IPS DF 6.9 (cell line): ENCODE measurements at regions not wholly inside any gene's neighbourhood (a gene's known extent, or its start where the extent isn't known, plus 50 kb on each side); places are given as distances from the start of the nearest gene placed in this dataset.

Experiments
- DNase-seq: peaks from one replicate; pipeline ENCODE4 v3.0.0-alpha.2; 2013; ENCODE audit warnings: low read depth, low spot score
- H3K27ac ChIP-seq: one replicate; pipeline ENCODE4 v1.5.1; 2013; ENCODE audit warnings: low read length, control low read depth
- H3K27me3 ChIP-seq: 2 replicates; pipeline ENCODE4 v1.6.1; 2013; ENCODE audit warnings: mild to moderate bottlenecking, low read length; ENCODE audit not compliant: control insufficient read depth, insufficient read depth
- H3K36me3 ChIP-seq: 2 replicates; pipeline ENCODE4 v1.6.1; 2013; ENCODE audit warnings: low read length; ENCODE audit not compliant: control insufficient read depth, insufficient read depth
- H3K4me1 ChIP-seq: 2 replicates; pipeline ENCODE4 v1.6.1; 2013; ENCODE audit warnings: low read length; ENCODE audit not compliant: control insufficient read depth, insufficient read depth
- H3K4me3 ChIP-seq: 2 replicates; pipeline ENCODE4 v1.5.1; 2013; ENCODE audit warnings: mild to moderate bottlenecking, low read length
- H3K9me3 ChIP-seq: 2 replicates; pipeline ENCODE4 v1.6.1; 2013; ENCODE audit warnings: low read length, inconsistent platforms; ENCODE audit not compliant: control insufficient read depth, insufficient read depth
- WGBS: extraction: QIAGEN DNeasy Blood & Tissue Kit; methylation state at CpG from one replicate; pipeline ENCODE4 v1.1.7; 2013; ENCODE audit warnings: mixed read lengths, missing lambda C conversion rate; ENCODE audit not compliant: insufficient read length, insufficient coverage; 5-methylcytosine and 5-hydroxymethylcytosine counted together

GRCh38 chr13:90803210-90803609, 544.3 kb upstream of the MIR17HG start:
- Histone ChIP-seq H3K36me3 (no peaks in the 10 kb centered on the region), H3K9me3 (no peaks in the 10 kb centered on the region), H3K4me1 (no peaks in the 10 kb centered on the region), H3K27ac (no peak overlapping the region), H3K27me3 (no peaks in the 10 kb centered on the region), H3K4me3 (no peak overlapping the region)
- WGBS = no CpG with 5 or more reads among the region's 2 CpGs
- no peak for DNase-seq

- DNase-seq = no peak
- no peak overlapping the region for H3K4me3 ChIP-seq
- H3K9me3 ChIP-seq = no peaks in the 10 kb centered on the region
- no peak overlapping the region for H3K27ac ChIP-seq
- WGBS = no CpG with 5 or more reads among the region's 1 CpG
- H3K36me3 ChIP-seq = no peaks in the 10 kb centered on the region
- H3K4me1 ChIP-seq = no peaks in the 10 kb centered on the region
- no peaks in the 10 kb centered on the region for H3K27me3 ChIP-seq
Measured at GRCh38 chr13:90806016-90806615, 541.4 kb upstream of the MIR17HG start.

- WGBS = no CpG with 5 or more reads among the region's 2 CpGs
- H3K4me3 ChIP-seq = no peak overlapping the region
- H3K27ac ChIP-seq = no peak overlapping the region
- H3K27me3 ChIP-seq = no peaks in the 10 kb centered on the region
- no peak for DNase-seq
- H3K36me3 ChIP-seq = no peaks in the 10 kb centered on the region
- no peaks in the 10 kb centered on the region for H3K9me3 ChIP-seq
- H3K4me1 ChIP-seq = no peaks in the 10 kb centered on the region
Measured at GRCh38 chr13:90806892-90807291, 540.6 kb upstream of the MIR17HG start.

- no peaks in the 10 kb centered on the region for H3K4me1 ChIP-seq
- no peaks in the 10 kb centered on the region for H3K36me3 ChIP-seq
- H3K27me3 ChIP-seq = no peaks in the 10 kb centered on the region
- DNase-seq = no peak
- H3K27ac ChIP-seq = no peak overlapping the region
- no peaks in the 10 kb centered on the region for H3K9me3 ChIP-seq
- H3K4me3 ChIP-seq = no peak overlapping the region
Measured at GRCh38 chr13:90808838-90809237, 538.6 kb upstream of the MIR17HG start.

- Histone ChIP-seq H3K9me3 (no peaks in the 10 kb centered on the region), H3K4me1 (no peaks in the 10 kb centered on the region), H3K27me3 (no peaks in the 10 kb centered on the region), H3K4me3 (no peak overlapping the region), H3K36me3 (no peaks in the 10 kb centered on the region), H3K27ac (no peak overlapping the region)
- no peak for DNase-seq
- WGBS = no CpG with 5 or more reads among the region's 2 CpGs
Measured at GRCh38 chr13:90824032-90824431, 523.5 kb upstream of the MIR17HG start.

- H3K27me3 ChIP-seq = no peaks in the 10 kb centered on the region
- no peak overlapping the region for H3K4me3 ChIP-seq
- no peaks in the 10 kb centered on the region for H3K9me3 ChIP-seq
- no CpG with 5 or more reads among the region's 2 CpGs for WGBS
- no peak overlapping the region for H3K27ac ChIP-seq
- DNase-seq = no peak
- H3K36me3 ChIP-seq = no peaks in the 10 kb centered on the region
- H3K4me1 ChIP-seq = no peaks in the 10 kb centered on the region
Measured at GRCh38 chr13:90826688-90827087, 520.8 kb upstream of the MIR17HG start.

- no peaks in the 10 kb centered on the region for H3K4me1 ChIP-seq
- no peaks in the 10 kb centered on the region for H3K9me3 ChIP-seq
- WGBS = no CpG with 5 or more reads among the region's 2 CpGs
- H3K27me3 ChIP-seq = no peaks in the 10 kb centered on the region
- H3K4me3 ChIP-seq = no peak overlapping the region
- DNase-seq = no peak
- no peak overlapping the region for H3K27ac ChIP-seq
- no peaks in the 10 kb centered on the region for H3K36me3 ChIP-seq
Measured at GRCh38 chr13:90830782-90831181, 516.7 kb upstream of the MIR17HG start.

- Histone ChIP-seq H3K36me3 (no peaks in the 10 kb centered on the region), H3K4me1 (no peaks in the 10 kb centered on the region), H3K27me3 (no peaks in the 10 kb centered on the region), H3K27ac (no peak overlapping the region), H3K4me3 (no peak overlapping the region), H3K9me3 (no peaks in the 10 kb centered on the region)
- no peak for DNase-seq
Measured at GRCh38 chr13:90833951-90834350, 513.5 kb upstream of the MIR17HG start.

- no peaks in the 10 kb centered on the region for H3K4me1 ChIP-seq
- no CpG with 5 or more reads among the region's 5 CpGs for WGBS
- H3K27me3 ChIP-seq = no peaks in the 10 kb centered on the region
- H3K9me3 ChIP-seq = no peaks in the 10 kb centered on the region
- H3K36me3 ChIP-seq = no peaks in the 10 kb centered on the region
- H3K4me3 ChIP-seq = no peak overlapping the region
- no peak overlapping the region for H3K27ac ChIP-seq
- no peak for DNase-seq
Measured at GRCh38 chr13:90834700-90835099, 512.8 kb upstream of the MIR17HG start.

GRCh38 chr13:90835826-90836225, 511.7 kb upstream of the MIR17HG start:
- Histone ChIP-seq H3K4me1 (no peaks in the 10 kb centered on the region; the same call in 1 of the 2 replicates), H3K27me3 (no peaks in the 10 kb centered on the region), H3K9me3 (no peaks in the 10 kb centered on the region), H3K36me3 (no peaks in the 10 kb centered on the region), H3K27ac (no peak overlapping the region), H3K4me3 (no peak overlapping the region)
- no peak for DNase-seq

- Histone ChIP-seq H3K27ac (no peak overlapping the region), H3K4me1 (no peaks in the 10 kb centered on the region; the same call in 1 of the 2 replicates), H3K4me3 (no peak overlapping the region), H3K36me3 (no peaks in the 10 kb centered on the region), H3K9me3 (no peaks in the 10 kb centered on the region), H3K27me3 (no peaks in the 10 kb centered on the region)
- no CpG with 5 or more reads among the region's 4 CpGs for WGBS
- DNase-seq = no peak
Measured at GRCh38 chr13:90838317-90838960, 509.0 kb upstream of the MIR17HG start.
